ENCODE measurements at regions not wholly inside any gene's neighbourhood (a gene's known extent, or its start where the extent isn't known, plus 50 kb on each side); places are given as distances from the start of the nearest gene placed in this dataset.

- Histone ChIP-seq H3K4me2 (ENCODE audit: insufficient read depth in 1 of 2, low read depth in 2 of 2, low read length in 2 of 2) (no peak overlapping the region), H2AFZ (ENCODE audit: low read length) (no peak overlapping the region), H2BK120ac (replicated peaks; ENCODE audit: low read depth, low read length) (no peak overlapping the region), H3K79me1 (ENCODE audit: low read depth, low read length) (no peaks in the 10 kb centered on the region), H3K9ac (replicated peaks in 1 of 4; ENCODE audit: extremely low read depth in 1 of 4, low read depth in 3 of 4, low read length in 3 of 4) (no peak overlapping the region), H2BK12ac (ENCODE audit: low read depth, low read length) (no peak overlapping the region), H2AK5ac (ENCODE audit: low read depth, low read length) (no peak overlapping the region), H3K56ac (replicated peaks; ENCODE audit: insufficient read length, low read depth, low read length) (no peak overlapping the region), H3K79me2 (ENCODE audit: control insufficient read depth in 1 of 2, insufficient read depth in 2 of 2, low read length in 2 of 2) (no peaks in the 10 kb centered on the region), H4K5ac (ENCODE audit: insufficient read length, low read depth, low read length) (no peak overlapping the region), H3K4me1 (replicated peaks in 1 of 4; ENCODE audit: control insufficient read depth in 3 of 4, insufficient read depth in 4 of 4, low read length in 3 of 4) (peaks cover 0 to 3% (median 0%) of the 10 kb centered on the region in 4 experiments; a peak in 2 of 7 replicates), H4K20me1 (replicated peaks in 1 of 2; ENCODE audit: control insufficient read depth in 1 of 2, insufficient read depth in 2 of 2, low read length in 2 of 2) (no peaks in the 10 kb centered on the region), H4K91ac (replicated peaks; ENCODE audit: insufficient read length, low read length) (no peak overlapping the region), H3K27ac (ENCODE audit: low read depth, low read length) (no peak overlapping the region), H3K23ac (ENCODE audit: insufficient read length) (no peak overlapping the region), H3K36me3 (ENCODE audit: control insufficient read depth in 2 of 4, insufficient read depth in 4 of 4, low read length in 3 of 4) (no peaks in the 10 kb centered on the region), H2BK5ac (ENCODE audit: low read depth, low read length) (no peak overlapping the region), H3K4me3 (ENCODE audit: extremely low read depth in 1 of 4, insufficient read depth in 2 of 4, low read depth in 3 of 4, low read length in 4 of 4) (no peak overlapping the region), H2BK20ac (ENCODE audit: low read length) (no peak overlapping the region), H3K14ac (ENCODE audit: insufficient read length) (no peak overlapping the region), H4K8ac (ENCODE audit: extremely low read depth, insufficient read depth, low read length) (no peak overlapping the region), H3K4ac (replicated peaks; ENCODE audit: insufficient read length, low read depth, low read length) (no peak overlapping the region), H3K27me3 (replicated peaks in 1 of 4; ENCODE audit: control insufficient read depth in 3 of 4, extremely low read depth in 1 of 4, insufficient read depth in 3 of 4, low read length in 3 of 4) (no peaks in the 10 kb centered on the region), H3K9me3 (ENCODE audit: insufficient read depth in 2 of 2, low read depth in 1 of 2, low read length in 1 of 2) (no peaks in the 10 kb centered on the region), H2BK15ac (ENCODE audit: low read length) (no peak overlapping the region), H3K23me2 (ENCODE audit: low read depth, low read length) (no peaks in the 10 kb centered on the region), H3K18ac (ENCODE audit: extremely low read depth, low read length) (no peak overlapping the region)
- 94% methylated on average over 4 of the region's 5 CpGs; no CpG with 5 or more reads in 1 of the 2 experiments for WGBS, 2 experiments (ENCODE audit: extremely low coverage in 1 of 2, insufficient coverage in 1 of 2, insufficient read length in 1 of 2, insufficient replicate concordance in 2 of 2, low coverage in 1 of 2, low lambda C conversion rate in 2 of 2, missing lambda C conversion rate in 1 of 2)
- DNase-seq (ENCODE audit: low read depth in 1 of 2, low spot score in 2 of 2): no peak
- no peak for FAIRE-seq
- ChIA-PET POLR2A (ENCODE audit: partially characterized antibody) (no interaction called here), CTCF (ENCODE audit: partially characterized antibody) (interaction anchor here (1.2 to 1.5 kb wide), 2 partner anchors 9 to 21 kb away, joined by 3 to 4 read pairs; no protein-coding TSS in a partner anchor)
- TF ChIP-seq TCF12 (IDR thresholded peaks at IDR 0.05; ENCODE audit: low read depth, low read length): no peak
- no peak for TF ChIP-seq EZH2 (IDR thresholded peaks at IDR 0.05; ENCODE audit: low read depth, low read length, severe bottlenecking)
- TF ChIP-seq E2F6 (IDR thresholded peaks at IDR 0.05): no peak
- no peak for TF ChIP-seq BCL11A (IDR thresholded peaks at IDR 0.05; ENCODE audit: low read depth in 2 of 2, low read length in 2 of 2)
- no peak for TF ChIP-seq CTCF (IDR thresholded peaks at IDR 0.05; ENCODE audit: control extremely low read depth in 1 of 3, insufficient read depth in 1 of 3, low read depth in 1 of 3, low read length in 3 of 3)
- TF ChIP-seq GABPA (IDR thresholded peaks at IDR 0.05; ENCODE audit: borderline replicate concordance, insufficient read depth, low read length): no peak
- TF ChIP-seq ASH2L (IDR thresholded peaks at IDR 0.05; ENCODE audit: low read length): no peak
- TF ChIP-seq GTF2F1 (IDR thresholded peaks at IDR 0.05; ENCODE audit: borderline replicate concordance, low read depth, low read length): no peak
- no peak for TF ChIP-seq HDAC2 (IDR thresholded peaks at IDR 0.05; ENCODE audit: borderline replicate concordance in 1 of 2, low read depth in 2 of 2, low read length in 2 of 2)
- no peak for TF ChIP-seq SRF (IDR thresholded peaks at IDR 0.05; ENCODE audit: low read depth, low read length)
- no peak for TF ChIP-seq KDM1A (IDR thresholded peaks at IDR 0.05; ENCODE audit: borderline replicate concordance, low read length)
Measured at GRCh38 chr3:124207077-124207476, 215.2 kb upstream of the ROPN1 start.
